ENCODE measurements at regions not wholly inside any gene's neighbourhood (a gene's known extent, or its start where the extent isn't known, plus 50 kb on each side); places are given as distances from the start of the nearest gene placed in this dataset.
"Not testable (repeated sequence)": the region's sequence is repeated elsewhere in the genome, so short reads cannot be mapped to it uniquely, and the experiment has no call there.

- DNase-seq (ENCODE audit: low read depth in 2 of 2) = no peak
These were observed 56.0 kb upstream of the PRSS3 start for GRCh38 chr9:33739398-33739797.

GRCh38 chr9:33740075-33740474 is 55.3 kb upstream of the PRSS3 start:
- DNase-seq (ENCODE audit: low read depth in 2 of 2) = no peak

- DNase-seq (ENCODE audit: low read depth in 2 of 2) = not testable (repeated sequence)
These were observed 54.4 kb upstream of the PRSS3 start for GRCh38 chr9:33740958-33741357.

GRCh38 chr9:33742051-33742450 is 53.3 kb upstream of the PRSS3 start:
- DNase-seq (ENCODE audit: low read depth in 2 of 2) = no peak

GRCh38 chr9:33742519-33742918 is 52.8 kb upstream of the PRSS3 start:
- no peak for DNase-seq (ENCODE audit: low read depth in 2 of 2)

Measured in activated CD8-positive, alpha-beta memory T cell treated with anti-CD3 and anti-CD28 coated beads for 4 hours (primary cell).